ENCODE measurements at regions not wholly inside any gene's neighbourhood (a gene's known extent, or its start where the extent isn't known, plus 50 kb on each side); places are given as distances from the start of the nearest gene placed in this dataset.

GRCh38 chr3:67941433-67942030, 287.1 kb upstream of the SUCLG2 start:
- TF ChIP-seq CTCF (IDR thresholded peaks at IDR 0.05 in 8 of 11, conservative IDR thresholded peaks at IDR 0.05 in 3 of 11) = no peak
- no peak for TF ChIP-seq POLR2AphosphoS5 (IDR thresholded peaks at IDR 0.05)
- TF ChIP-seq POLR2A (IDR thresholded peaks at IDR 0.05) = no peak
